DMS53 treated with DMSO at 0.1 percent for 48 hours (cell line): ENCODE measurements at regions not wholly inside any gene's neighbourhood (a gene's known extent, or its start where the extent isn't known, plus 50 kb on each side); places are given as distances from the start of the nearest gene placed in this dataset.
"Not testable (repeated sequence)": the region's sequence is repeated elsewhere in the genome, so short reads cannot be mapped to it uniquely, and the experiment has no call there.

ENCODE experiments used
- DNase-seq: peaks from one replicate; lab custom pipeline; 2025; ENCODE audit not compliant: unreplicated experiment; lab: John Stamatoyannopoulos, UW

DNA sequence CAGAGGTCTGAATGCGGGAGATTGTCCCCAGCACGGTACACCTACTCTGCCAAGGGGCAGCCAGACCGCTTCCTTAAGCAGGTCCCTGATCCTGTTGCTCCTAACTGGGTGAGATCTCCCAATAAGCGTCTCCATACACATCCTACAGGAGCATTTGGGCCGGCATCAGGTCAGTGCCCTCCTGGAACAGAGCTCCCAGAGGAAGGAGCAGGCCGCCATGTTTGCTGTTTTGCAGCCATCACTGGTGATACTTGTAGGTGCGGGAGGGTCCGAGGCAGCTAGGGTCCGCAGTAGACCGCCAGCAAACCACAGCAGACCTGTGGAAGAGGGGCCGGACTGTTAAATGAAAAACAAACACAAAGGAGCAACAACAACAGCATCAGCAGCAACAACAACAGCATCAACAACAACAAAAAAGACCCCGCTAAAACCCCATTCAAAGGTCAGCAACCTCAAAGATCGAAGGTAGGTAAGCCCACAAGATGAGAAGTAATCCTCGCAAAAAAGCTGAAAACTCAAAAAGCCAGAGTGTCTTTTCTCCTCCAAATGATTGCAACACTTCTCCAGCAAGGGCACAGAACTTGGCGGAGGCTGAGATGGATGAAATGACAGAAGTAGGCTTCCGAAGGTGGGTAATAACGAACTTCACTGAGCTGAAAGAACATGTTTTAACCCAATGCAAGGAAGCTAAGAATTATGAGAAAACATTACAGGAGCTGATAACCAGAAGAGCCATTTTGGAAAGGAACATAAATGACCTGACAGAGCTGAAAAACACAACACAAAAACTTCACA, 79.0 kb upstream of the CDH7 start:
- DNase-seq, result no peak

DNA sequence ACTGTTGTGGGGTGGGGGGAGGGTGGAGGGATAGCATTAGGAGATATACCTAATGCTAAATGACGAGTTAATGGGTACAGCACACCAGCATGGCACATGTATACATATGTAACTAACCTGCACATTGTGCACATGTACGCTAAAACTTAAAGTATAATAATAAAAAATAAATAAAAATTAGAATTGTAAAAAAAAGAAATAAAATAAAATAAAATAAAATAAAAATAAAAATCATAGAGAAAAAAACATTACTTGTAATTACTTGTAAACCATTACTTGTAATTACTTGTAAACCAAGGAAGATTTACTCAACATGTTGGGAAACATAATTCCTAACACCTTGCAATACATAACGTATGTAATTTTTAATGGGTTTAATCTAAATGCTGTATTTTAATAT, 80.7 kb upstream of the CDH7 start:
- DNase-seq, result not testable (repeated sequence)

DNA sequence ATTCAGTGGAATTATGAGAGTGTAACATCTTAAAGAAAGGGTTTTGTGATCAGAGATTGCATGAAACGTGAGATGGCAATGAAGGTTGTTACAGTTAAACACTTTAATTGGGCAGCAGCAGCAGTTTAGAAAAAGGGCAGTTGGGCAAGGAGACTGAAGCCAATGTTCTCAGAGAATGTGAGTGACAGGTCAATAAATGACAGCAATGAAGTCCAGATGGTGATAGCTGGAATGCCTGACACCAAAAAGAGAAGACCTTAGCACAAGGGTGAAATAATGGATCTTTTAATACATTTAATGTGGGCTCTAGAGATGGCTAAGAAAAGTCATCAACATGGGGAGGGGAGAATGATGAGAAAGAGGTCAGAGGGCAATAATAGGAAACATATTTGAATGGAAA, 89.4 kb upstream of the CDH7 start:
- no peak for DNase-seq

DNA sequence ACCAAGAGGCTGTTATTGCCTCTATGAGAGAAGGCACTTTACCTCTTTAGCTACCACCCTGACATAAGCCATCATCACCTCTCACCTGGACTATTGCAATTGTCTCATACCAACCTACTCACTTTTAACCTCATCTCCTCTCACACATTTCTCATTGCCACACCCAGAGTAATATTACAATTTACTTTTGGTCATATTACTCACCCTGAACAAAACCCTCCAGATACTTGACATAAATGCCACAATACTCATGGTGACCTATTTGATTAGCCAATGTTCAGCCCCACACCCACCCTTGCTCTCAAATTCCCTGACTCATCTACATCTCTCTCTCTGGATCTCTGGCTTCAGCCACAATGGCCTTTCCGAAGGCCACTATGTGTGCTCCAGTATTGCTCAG, 90.9 kb upstream of the CDH7 start:
- DNase-seq, result peak; percentile 23

DNA sequence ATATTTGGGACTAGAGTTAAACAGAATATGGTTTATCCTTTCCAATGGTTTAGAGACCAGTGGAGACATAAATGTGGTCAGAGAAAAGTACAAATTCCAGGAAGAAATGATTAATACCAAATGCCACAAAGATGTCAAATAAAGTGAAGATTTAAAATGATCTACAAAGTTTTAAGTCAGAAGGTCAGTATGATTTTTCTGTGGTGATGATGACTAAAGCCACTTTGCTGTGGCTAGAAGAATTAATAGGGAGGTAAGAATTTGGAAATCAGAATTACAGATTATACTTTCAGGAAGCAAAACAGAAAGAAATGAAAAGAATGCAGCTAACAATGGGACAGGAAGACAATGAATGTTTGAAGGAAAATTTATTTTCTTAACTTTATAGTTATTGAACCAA, 91.5 kb upstream of the CDH7 start:
- DNase-seq, result no peak

DNA sequence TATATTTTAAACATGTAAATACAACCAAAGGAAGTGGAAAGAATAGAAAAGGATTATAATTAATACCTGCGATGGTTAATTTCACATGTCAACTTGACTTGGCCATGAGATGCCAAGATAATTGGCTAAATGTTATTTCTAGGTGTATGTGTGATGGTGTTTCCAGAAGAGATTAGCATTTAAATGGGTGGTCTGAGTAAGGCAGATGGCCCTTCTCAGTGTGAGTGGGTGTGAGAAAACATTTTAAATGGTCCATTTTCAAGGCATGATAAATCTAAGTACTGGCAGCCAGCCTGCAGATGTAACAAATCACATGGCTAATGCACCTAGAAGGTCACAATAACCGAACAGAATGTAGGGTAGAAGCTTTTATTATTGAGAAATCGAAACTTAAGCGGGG, 99.6 kb upstream of the CDH7 start:
- DNase-seq, result no peak

DNA sequence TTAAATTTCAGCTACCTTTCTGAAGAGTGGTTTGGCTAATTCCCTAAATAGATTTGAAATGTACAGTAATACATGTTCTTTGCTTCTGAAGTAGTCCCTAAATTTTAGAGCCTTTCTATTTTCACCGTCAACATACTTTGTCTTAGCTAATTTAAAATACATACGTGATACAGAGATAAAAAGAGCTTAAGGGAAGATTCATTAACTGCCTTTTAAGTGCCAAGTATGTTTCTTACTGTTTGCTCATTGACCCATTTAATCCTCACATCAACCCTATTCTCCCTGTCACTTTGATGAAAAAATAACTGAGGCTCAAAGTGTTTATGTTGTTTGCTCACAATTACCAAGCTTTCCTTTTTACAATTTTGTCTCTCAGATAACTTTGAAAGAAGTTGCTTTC, 118.6 kb upstream of the CDH7 start:
- DNase-seq, result no peak

DNA sequence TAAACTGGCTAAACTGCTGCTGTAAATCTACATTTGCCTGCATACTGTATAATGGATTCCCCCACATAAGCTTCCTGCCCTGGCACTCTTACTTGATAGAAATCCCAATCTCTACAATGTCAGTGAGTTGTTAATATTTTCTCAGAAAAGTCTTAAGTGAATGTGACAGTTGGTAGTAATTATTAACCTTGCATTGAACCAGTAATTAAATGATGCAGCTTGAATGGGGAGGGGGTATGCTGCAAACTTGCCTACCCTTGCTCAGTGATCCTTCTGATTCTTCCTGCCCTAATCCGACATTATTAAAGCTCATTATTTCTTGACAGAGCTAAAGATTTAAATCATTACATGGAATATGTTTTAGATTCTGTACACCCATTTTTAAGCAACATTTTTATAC, 119.0 kb upstream of the CDH7 start:
- no peak for DNase-seq

DNA sequence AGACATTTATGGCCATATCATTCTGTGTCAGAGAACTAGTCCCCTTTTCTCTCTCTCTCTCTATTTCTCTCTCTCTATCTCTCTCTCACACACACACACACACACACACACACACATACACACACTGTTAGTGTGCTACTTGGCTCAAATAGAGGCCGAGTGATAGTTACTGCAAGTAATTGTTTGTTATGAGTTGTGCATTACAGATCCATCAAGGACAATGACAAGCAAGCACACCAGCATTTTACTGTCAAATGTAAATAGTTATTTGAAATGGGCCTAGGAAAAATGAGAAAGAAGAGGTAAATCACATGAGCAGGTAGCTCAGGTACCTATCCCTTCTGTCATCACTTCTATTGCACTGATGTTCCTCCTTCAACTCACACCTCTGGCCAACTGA, 122.4 kb upstream of the CDH7 start:
- DNase-seq, result no peak

DNA sequence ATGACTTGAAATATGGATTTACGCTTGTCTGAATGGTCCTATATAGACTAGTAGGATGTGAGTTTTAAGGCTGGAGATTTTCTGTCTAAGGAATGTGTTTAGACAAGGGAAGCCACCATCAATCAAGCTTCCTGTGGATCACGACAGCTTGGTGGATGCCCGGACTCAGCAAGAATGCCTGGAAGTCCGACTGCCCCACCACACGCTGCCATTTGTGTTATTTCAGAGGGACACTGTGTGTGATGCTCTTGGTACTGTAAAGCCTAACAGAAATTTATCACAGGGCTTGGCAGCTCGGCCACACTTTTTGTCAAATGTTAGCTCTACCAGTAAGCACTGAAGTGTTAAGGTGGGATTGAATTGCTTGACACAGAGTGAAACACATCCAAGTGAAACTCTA, 127.1 kb upstream of the CDH7 start:
- DNase-seq, result no peak

DNA sequence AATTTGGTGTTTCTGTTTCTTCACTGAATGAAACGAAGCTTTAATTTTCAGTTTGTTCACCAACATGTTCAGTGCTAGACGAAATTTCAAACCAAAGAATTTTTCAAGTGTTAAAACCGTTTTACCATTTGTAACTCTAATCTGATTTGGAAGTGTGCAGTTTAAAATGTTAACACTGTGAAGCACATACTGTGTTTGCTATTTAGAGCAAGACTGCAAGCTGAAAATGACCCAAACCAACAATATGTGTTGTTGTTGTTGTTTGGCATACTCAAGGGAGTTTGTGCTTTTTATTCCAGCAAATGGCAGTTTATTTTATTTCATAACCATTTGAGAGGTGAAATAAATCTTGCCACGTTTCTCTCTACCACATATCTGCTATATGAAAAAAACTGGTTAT, 128.4 kb upstream of the CDH7 start:
- DNase-seq, result no peak

DNA sequence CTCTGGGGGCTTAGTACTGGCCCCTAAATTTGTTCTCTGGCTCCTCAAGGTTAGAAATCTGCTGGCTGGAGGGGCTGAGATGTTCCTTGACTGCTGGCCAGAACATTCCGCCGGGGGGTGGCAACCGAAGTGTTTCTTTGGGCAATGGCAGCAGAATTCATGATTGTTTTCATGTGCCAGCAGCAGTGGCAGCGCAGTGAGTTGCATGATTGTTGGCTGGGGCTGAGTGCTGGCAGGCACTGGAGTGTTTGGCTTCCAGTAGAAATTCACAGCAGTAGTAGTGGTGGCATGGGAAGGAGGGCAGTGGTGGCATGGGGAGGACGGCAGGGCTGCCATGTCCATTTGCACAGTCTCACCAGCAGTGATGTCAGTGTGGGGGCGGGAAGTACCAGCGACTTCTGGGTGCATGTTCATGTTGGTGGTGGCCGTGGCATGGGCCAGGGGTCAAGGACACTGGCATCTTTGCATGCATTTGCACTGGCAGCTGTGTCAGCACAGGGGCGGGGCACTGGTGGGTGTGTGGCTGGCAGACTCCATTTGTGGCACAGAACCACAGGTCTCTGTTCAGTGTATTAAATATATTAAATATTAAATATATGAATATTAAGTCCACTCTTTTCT, 130.6 kb upstream of the CDH7 start:
- no peak for DNase-seq

DNA sequence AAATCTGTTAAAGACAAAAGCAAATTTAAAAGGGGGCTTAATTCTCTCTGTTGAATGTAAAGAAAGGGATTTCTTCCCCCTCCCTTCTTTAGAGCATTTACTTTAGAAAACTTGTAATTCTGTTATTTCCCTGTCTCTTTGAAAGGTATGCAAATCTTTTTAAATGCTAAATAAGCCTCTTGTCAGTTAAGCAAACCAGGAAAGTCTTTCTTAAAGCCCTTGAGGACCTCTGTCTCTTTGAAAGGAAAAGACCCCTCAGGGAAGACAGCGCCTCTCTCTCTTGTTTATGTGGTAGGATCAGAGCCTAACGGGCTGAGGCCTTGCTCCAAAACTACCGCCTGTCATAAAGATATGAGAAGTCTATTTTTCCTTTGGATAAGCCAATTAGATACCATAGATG, 139.9 kb upstream of the CDH7 start:
- no peak for DNase-seq

DNA sequence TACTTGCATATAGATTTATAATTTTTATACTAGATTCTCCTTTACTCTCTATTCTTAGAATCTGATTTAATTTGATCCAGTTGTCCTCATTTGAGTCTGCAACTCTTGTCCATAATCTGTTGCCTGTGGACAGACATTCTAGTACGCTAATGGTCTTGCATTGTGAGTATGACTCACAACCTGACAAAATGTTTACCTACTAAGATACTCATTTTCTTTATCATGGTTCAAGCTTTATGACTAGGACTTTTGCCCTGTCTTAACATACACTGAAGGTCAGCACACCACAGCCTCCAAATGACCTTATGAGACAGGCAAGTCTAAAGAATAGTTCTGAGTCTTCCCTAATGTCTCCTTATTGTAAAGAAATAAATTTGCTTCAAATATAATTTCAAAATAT, 142.3 kb upstream of the CDH7 start:
- DNase-seq, result peak; percentile 19

DNA sequence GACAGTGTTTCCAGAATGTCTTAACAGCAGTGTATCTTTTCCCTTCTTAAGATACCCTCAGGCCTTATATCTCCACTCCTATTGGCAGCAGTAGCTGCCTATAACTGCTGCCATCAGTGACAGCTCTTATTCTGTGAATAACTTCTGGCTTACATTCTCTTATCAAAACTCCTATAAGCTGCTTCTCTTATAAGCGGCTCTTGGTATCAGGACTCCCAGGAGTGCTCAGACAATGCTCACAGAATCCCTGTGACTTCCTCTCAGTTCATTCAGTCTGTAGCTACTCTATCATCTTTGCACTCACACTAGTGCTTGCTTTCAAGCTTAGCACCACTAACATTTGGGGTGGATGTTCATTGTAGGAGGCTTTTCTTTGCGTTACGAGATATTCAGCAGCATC, 143.7 kb upstream of the CDH7 start:
- DNase-seq, result no peak

DNA sequence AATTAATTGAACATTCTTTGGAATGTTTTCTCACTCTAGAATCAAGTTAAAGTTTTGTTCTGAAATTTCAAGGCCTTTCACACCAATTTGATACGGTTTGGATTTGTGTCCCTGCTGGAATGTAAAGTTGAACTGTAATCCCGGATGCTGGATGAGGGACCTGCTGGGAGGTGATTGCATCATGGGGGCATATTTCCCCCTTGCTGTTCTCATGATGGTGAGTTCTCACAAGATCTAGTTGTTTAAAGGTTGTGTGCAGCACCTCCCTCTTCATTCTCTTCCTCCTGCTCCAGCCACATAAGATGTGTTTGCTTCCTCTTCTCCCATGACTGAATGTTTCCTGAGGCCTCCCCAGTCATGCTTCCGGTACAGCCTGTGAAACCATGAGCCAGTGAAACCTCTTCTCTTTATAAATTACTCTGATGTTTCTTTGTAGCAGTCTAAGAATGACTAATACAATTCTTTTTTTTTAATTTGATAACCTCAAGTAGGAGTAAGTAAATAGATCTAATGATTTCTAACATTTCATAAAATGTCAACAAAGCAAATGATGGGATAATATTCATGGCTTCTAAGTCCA, 144.2 kb upstream of the CDH7 start:
- no peak for DNase-seq

DNA sequence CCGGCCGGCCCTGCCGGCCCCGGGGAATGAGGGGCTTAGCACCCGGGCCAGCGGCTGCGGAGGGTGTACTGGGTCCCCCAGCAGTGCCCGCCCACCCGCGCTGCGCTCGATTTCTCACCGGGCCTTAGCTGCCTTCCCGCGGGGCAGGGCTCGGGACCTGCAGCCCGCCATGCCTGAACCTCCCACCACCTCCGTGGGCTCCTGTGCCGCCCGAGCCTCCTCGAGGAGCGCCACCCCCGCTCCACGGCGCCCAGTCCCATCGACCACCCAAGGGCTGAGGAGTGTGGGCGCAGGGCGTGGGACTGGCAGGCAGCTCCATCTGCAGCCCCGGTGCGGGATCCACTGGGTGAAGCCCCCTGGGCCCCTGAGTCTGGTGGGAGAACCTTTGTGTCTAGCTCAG, 145.5 kb upstream of the CDH7 start:
- not testable (repeated sequence) for DNase-seq

DNA sequence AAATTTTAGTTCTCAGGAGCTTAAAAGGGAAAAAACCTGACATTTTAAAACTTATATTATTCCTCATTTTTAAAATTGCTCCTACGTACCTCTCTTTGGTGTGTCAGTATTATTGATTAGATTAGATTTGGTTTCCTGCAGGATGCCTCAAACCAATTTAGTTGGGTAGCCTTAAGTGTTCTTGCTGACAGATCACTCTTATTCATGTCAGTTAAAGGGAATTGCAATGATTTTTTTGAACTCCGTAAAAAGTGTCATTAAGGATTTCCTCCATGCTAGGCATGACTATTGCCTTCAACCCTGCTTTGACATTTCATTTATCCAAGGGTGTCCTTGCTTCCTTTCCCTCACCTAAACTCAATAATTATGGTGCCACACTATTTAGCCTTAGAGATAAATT, 149.0 kb upstream of the CDH7 start:
- no peak for DNase-seq

DNA sequence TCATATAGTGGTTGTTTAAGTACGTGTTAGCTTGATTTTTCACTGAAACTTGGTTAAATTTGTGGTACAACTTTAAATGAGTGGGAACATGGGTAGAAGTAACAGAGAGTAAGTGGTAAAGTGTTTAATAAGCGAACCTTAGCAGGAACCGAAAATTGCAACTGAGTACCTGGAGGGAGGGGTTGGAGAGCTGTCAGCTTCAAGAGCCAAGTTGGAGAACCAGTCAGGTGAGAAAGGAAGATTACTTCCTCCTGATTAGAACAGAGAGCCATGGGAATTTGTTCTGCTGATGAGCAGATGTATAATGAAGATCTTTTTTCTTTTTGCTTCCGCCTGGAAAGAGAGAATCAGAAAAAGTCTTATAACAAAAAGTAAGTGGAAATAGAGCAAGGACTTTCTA, 158.4 kb upstream of the CDH7 start:
- peak; percentile 89 for DNase-seq

DNA sequence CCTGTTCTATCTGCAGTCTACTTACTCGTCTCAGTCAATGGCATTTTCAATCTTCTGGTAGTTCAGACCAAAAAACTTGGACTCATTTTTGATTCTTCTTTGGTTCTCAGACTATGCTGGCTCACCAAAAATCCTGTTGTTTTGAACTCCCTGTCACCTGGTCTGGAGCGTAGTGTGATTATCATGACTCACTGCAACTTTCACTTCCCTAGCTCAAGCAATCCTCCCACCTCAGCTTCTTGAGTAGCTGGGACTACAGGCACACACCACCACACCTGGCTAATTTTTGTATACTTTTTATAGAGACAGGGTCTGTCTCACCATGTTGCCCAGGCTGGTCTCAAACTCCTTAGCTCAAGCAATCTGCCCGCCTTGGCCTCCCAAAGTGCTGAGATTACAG, 163.3 kb upstream of the CDH7 start:
- no peak for DNase-seq

DNA sequence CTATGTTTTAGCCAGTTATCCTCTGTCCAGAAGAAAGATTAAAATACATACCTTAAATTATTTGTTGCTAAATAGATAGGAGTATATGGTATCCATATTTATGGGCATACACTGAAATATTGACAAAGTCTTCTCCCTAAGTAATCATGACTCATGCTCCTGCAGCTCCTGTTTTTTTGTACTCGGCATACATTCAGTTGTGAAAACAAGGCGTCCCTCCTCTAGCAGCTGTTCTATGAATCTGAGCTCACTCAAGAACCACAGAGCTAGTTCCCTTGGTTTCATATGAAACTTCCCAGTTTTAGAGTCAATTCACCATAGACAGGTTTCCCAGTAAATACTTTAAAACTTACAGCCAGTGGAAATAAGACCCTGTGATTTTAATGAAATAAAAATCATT, 168.7 kb upstream of the CDH7 start:
- not testable (repeated sequence) for DNase-seq

DNA sequence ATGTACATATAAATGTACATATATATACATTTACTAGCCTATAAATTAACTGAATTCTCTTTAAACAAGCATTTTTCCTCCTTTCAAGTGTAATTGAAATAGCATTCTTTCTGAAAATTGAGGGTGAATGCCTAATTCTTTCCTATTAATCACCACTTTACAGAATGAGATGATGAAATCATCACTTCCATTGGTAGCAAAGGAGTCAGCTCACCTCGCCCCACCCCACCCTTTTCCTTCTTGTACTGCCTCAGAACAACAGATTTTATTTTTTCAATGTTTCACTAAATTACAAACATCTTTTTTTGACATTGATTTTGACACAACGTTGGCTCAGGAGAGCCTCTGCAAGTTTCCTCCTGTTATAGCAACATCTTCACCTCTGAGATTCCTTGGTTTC, 181.9 kb upstream of the CDH7 start:
- no peak for DNase-seq

DNA sequence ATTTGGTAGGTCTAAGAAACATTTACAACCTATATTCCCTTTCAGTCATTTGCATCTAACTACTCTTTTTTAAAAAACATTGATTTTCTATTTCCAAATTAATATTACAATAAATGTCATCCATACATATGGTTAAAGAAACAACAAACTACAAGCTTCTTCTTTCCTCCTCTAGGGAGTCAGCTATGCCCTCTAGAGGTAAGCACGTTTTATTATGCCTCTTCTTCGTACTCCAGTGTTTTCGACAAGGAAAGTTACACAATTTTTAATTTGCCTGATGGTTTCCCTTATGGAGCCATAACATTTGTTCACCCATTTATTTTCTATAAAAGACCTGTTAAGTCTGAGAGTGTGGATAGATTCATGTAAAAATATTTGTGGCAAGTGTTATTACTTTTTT, 183.4 kb upstream of the CDH7 start:
- DNase-seq, result peak; percentile 73
